ENCODE measurements at regions not wholly inside any gene's neighbourhood (a gene's known extent, or its start where the extent isn't known, plus 50 kb on each side); places are given as distances from the start of the nearest gene placed in this dataset.

- no peak for TF ChIP-seq POLR2AphosphoS5 (IDR thresholded peaks at IDR 0.05)
- no peak for TF ChIP-seq CTCF (IDR thresholded peaks at IDR 0.05)
- no peak for TF ChIP-seq EP300 (IDR thresholded peaks at IDR 0.05; ENCODE audit: low read depth)
- TF ChIP-seq POLR2A (IDR thresholded peaks at IDR 0.05) = no peak
- H3K4me3 ChIP-seq = no peak overlapping the region
- DNase-seq = no peak
- H3K36me3 ChIP-seq = no peaks in the 10 kb centered on the region
- H3K27ac ChIP-seq = no peak overlapping the region
- no peaks in the 10 kb centered on the region for H3K27me3 ChIP-seq
- in situ Hi-C loops (cut with MboI; ENCODE audit: low pct_ligation_motif_present in 1 of 4, low pct_unique_long_range_greater_than_20kb in 1 of 4, low sequenced_read_pairs in 3 of 4) = loop anchor here in 1 of 4 donors (10.0 kb wide), 1 partner anchor 196 kb away; no protein-coding TSS in a partner anchor
- intact Hi-C loops (cut with DNase I; ENCODE audit: low total_unique reads) = no loop called here
- H3K9me3 ChIP-seq = no peaks in the 10 kb centered on the region
- H3K4me1 ChIP-seq = no peaks in the 10 kb centered on the region
These were observed 96.3 kb downstream of the NOL4 start for GRCh38 chr18:34128436-34128835.

DNA sequence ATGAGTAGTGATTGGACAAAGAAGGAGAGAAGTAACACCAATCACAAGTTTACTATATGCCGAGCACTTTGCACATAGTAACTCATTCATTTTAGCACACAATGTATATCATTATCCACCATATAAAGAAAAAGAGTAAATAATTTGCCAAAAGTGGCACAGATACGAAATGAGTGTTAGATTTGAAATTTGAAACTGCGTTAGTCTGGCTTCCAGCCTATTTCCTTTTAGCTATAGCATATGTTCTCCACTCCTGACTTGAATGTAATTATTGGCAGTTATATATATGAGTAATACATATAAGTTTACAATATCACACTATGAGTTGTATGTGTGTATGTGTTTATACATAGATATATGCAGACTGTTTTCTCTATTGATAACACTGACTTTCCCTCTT, 98.6 kb downstream of the NOL4 start:
- Histone ChIP-seq H3K4me1 (peaks cover 0 to 3% (median 0%) of the 10 kb centered on the region in 4 donors), H3K27ac (no peak overlapping the region), H3K36me3 (no peaks in the 10 kb centered on the region), H3K27me3 (no peaks in the 10 kb centered on the region), H3K4me3 (no peak overlapping the region), H3K9me3 (no peaks in the 10 kb centered on the region)
- WGBS, 2 donors (ENCODE audit: low coverage in 1 of 2) = 78 to 80% methylated on average over 3 of the region's 3 CpGs
- in situ Hi-C loops (cut with MboI; ENCODE audit: low pct_ligation_motif_present in 1 of 4, low pct_unique_long_range_greater_than_20kb in 1 of 4, low sequenced_read_pairs in 3 of 4) = loop anchor here in 1 of 4 donors (10.0 kb wide), 1 partner anchor 199 kb away; no protein-coding TSS in a partner anchor
- DNase-seq = no peak
- intact Hi-C loops (cut with DNase I; ENCODE audit: low total_unique reads) = no loop called here
- no peak for TF ChIP-seq POLR2AphosphoS5 (IDR thresholded peaks at IDR 0.05)
- TF ChIP-seq EP300 (IDR thresholded peaks at IDR 0.05; ENCODE audit: low read depth) = no peak
- TF ChIP-seq POLR2A (IDR thresholded peaks at IDR 0.05) = no peak
- no peak for TF ChIP-seq CTCF (IDR thresholded peaks at IDR 0.05)

- no peaks in the 10 kb centered on the region for H3K9me3 ChIP-seq
- peaks cover 0 to 3% (median 0%) of the 10 kb centered on the region in 4 donors for H3K4me1 ChIP-seq
- TF ChIP-seq CTCF (IDR thresholded peaks at IDR 0.05) (peak; percentile 79 to 89 (median 84)), POLR2AphosphoS5 (IDR thresholded peaks at IDR 0.05) (no peak)
- intact Hi-C loops (cut with DNase I; ENCODE audit: low total_unique reads) (no loop called here), in situ Hi-C loops (cut with MboI; ENCODE audit: low pct_ligation_motif_present in 1 of 4, low pct_unique_long_range_greater_than_20kb in 1 of 4, low sequenced_read_pairs in 3 of 4) (loop anchor here in 2 of 4 donors (10.0 to 25.0 kb wide), 2 partner anchors 202 to 664 kb away; no protein-coding TSS in a partner anchor)
- WGBS, 2 donors (ENCODE audit: low coverage in 1 of 2) = 21 to 24% methylated on average over 4 of the region's 4 CpGs
- H3K36me3 ChIP-seq = no peaks in the 10 kb centered on the region
- DNase-seq = peak; percentile 23
- H3K27me3 ChIP-seq = no peaks in the 10 kb centered on the region
- no peak overlapping the region for H3K27ac ChIP-seq
- no peak overlapping the region for H3K4me3 ChIP-seq
These were observed 101.9 kb downstream of the NOL4 start for GRCh38 chr18:34122724-34123334.

DNA sequence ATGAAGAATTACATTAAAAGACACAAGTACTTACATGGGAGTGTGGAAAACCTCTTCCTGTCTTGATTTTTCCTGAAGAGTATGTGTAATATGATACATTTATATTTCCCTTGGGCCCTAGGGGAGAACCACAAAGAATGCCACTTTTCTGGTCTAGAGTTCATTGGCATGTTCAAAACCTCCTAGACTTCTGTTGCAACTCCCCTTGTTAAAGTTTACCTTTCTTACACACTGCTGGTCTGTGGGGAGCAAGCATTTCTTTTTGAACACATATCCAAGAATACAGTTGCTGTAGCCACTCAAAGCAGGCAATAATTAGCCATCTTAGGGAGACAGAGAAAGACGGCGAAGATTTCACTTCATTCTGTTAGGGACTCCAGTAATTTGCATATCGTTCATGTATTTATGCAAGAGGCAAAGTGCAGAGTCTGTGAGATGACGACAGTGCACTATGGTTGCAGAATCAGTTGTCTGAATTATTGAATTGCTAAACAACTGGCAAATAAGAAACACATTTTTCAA, 103.5 kb downstream of the NOL4 start:
- H3K27ac ChIP-seq = no peak overlapping the region
- H3K4me3 ChIP-seq = no peak overlapping the region
- 49 to 51% methylated on average over 4 of the region's 4 CpGs for WGBS, 2 donors (ENCODE audit: low coverage in 1 of 2)
- DNase-seq = no peak
- in situ Hi-C loops (cut with MboI; ENCODE audit: low pct_ligation_motif_present in 1 of 4, low pct_unique_long_range_greater_than_20kb in 1 of 4, low sequenced_read_pairs in 3 of 4) (loop anchor here in 2 of 4 donors (10.0 to 25.0 kb wide), 2 partner anchors 204 to 666 kb away; no protein-coding TSS in a partner anchor), intact Hi-C loops (cut with DNase I; ENCODE audit: low total_unique reads) (no loop called here)
- TF ChIP-seq EP300 (IDR thresholded peaks at IDR 0.05; ENCODE audit: low read depth) (no peak), CTCF (IDR thresholded peaks at IDR 0.05) (no peak), POLR2A (IDR thresholded peaks at IDR 0.05) (no peak), POLR2AphosphoS5 (IDR thresholded peaks at IDR 0.05) (no peak)
- H3K27me3 ChIP-seq = no peaks in the 10 kb centered on the region
- H3K36me3 ChIP-seq = no peaks in the 10 kb centered on the region
- H3K9me3 ChIP-seq = no peaks in the 10 kb centered on the region
- H3K4me1 ChIP-seq = peaks cover 0 to 3% (median 0%) of the 10 kb centered on the region in 4 donors
